ENCODE measurements at regions not wholly inside any gene's neighbourhood (a gene's known extent, or its start where the extent isn't known, plus 50 kb on each side); places are given as distances from the start of the nearest gene placed in this dataset.

DNA sequence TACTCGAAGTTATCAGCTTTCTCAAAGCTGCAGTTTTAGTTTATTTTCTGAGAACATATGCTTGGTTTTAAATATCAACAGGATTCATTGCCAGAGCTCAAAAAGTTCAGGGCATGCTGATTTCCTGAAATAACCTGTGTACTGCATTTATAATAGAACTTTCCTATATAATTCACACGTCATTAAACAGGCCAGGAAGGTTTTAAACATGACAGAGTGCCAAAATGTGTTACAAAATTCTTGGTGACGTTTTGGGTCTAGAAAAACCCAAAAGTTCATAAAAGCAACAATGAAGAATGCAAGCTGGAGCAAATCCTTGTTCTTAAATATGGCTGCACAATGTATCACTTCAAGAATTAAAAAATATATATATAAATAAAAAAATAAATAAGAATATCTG lies 1139.1 kb downstream of the CDH11 start:
- no peak overlapping the region for H3K4me2 ChIP-seq (ENCODE audit: insufficient read depth, low read length)
- H2AFZ ChIP-seq (ENCODE audit: low read length), result no peak overlapping the region
- no peak overlapping the region for H3K4me3 ChIP-seq (ENCODE audit: insufficient read depth, low read length)
- TF ChIP-seq, protein P1, sequence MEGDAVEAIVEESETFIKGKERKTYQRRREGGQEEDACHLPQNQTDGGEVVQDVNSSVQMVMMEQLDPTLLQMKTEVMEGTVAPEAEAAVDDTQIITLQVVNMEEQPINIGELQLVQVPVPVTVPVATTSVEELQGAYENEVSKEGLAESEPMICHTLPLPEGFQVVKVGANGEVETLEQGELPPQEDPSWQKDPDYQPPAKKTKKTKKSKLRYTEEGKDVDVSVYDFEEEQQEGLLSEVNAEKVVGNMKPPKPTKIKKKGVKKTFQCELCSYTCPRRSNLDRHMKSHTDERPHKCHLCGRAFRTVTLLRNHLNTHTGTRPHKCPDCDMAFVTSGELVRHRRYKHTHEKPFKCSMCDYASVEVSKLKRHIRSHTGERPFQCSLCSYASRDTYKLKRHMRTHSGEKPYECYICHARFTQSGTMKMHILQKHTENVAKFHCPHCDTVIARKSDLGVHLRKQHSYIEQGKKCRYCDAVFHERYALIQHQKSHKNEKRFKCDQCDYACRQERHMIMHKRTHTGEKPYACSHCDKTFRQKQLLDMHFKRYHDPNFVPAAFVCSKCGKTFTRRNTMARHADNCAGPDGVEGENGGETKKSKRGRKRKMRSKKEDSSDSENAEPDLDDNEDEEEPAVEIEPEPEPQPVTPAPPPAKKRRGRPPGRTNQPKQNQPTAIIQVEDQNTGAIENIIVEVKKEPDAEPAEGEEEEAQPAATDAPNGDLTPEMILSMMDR (IDR thresholded peaks at IDR 0.05; ENCODE audit: extremely low read depth, low read depth, low read length), result no peak
- no peaks in the 10 kb centered on the region for H3K9me3 ChIP-seq (ENCODE audit: low read depth, low read length)
- no peak for DNase-seq (ENCODE audit: insufficient read length, low spot score, missing footprints)
- H4K20me1 ChIP-seq (ENCODE audit: insufficient read depth, low read length), result no peaks in the 10 kb centered on the region
- H3K36me3 ChIP-seq (ENCODE audit: insufficient read depth, low read length), result no peaks in the 10 kb centered on the region
- no peaks in the 10 kb centered on the region for H3K27me3 ChIP-seq (ENCODE audit: insufficient read depth, low read length)
- no peaks in the 10 kb centered on the region for H3K79me2 ChIP-seq (ENCODE audit: insufficient read depth, low read length)
- no peak overlapping the region for H3K27ac ChIP-seq (ENCODE audit: low read depth, low read length)
- no peaks in the 10 kb centered on the region for H3K4me1 ChIP-seq (ENCODE audit: insufficient read depth, low read length)

DNA sequence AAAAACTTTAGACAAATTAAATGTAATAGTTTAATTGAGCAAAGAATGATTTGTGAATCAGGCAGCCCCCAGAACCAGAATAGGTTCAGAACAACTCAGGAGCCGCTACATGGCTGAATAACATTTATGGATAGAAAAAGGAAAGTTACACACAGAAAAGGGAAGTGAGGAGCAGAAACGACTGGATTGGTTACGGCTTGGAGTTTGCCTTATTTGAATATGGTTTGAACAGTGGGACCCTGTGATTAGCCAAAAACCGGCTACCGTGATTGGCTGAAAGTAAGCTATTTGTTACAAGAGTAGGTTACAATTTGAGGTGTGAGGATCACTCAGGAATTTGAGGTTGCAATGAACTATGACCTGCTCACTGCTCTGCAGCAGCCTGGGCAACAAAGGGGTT lies 1139.8 kb downstream of the CDH11 start:
- H3K9me3 ChIP-seq (ENCODE audit: low read depth, low read length), result no peaks in the 10 kb centered on the region
- H3K79me2 ChIP-seq (ENCODE audit: insufficient read depth, low read length), result no peaks in the 10 kb centered on the region
- TF ChIP-seq, protein P1 (IDR thresholded peaks at IDR 0.05; ENCODE audit: extremely low read depth, low read depth, low read length), result no peak
- no peak overlapping the region for H3K27ac ChIP-seq (ENCODE audit: low read depth, low read length)
- no peaks in the 10 kb centered on the region for H4K20me1 ChIP-seq (ENCODE audit: insufficient read depth, low read length)
- H3K4me1 ChIP-seq (ENCODE audit: insufficient read depth, low read length), result no peaks in the 10 kb centered on the region
- DNase-seq (ENCODE audit: insufficient read length, low spot score, missing footprints), result no peak
- no peak overlapping the region for H2AFZ ChIP-seq (ENCODE audit: low read length)
- no peak overlapping the region for H3K4me3 ChIP-seq (ENCODE audit: insufficient read depth, low read length)
- H3K27me3 ChIP-seq (ENCODE audit: insufficient read depth, low read length), result no peaks in the 10 kb centered on the region
- no peak overlapping the region for H3K4me2 ChIP-seq (ENCODE audit: insufficient read depth, low read length)
- no peaks in the 10 kb centered on the region for H3K36me3 ChIP-seq (ENCODE audit: insufficient read depth, low read length)

DNA sequence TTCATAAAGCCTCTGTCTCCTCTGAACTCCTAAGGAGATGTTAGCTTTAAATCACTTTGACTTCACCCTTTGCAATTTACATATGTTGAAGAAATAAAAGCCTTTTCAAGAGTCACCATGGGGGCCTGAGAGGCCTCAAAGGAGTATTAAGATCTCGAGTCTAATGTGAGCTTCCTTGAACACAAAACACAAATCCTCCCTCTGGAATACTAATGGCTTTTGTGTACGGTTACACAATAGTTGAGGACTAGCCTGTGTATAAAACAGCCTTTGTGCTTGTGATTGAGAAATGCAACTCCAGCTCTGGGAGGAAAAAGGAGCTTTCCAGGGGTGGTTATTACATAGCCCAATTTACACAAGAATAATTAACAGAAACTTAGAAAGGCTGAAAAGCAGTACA lies 1140.2 kb downstream of the CDH11 start:
- Histone ChIP-seq H3K4me1 (ENCODE audit: insufficient read depth, low read length) (no peaks in the 10 kb centered on the region), H4K20me1 (ENCODE audit: insufficient read depth, low read length) (no peaks in the 10 kb centered on the region), H3K36me3 (ENCODE audit: insufficient read depth, low read length) (no peaks in the 10 kb centered on the region), H2AFZ (ENCODE audit: low read length) (no peak overlapping the region), H3K4me2 (ENCODE audit: insufficient read depth, low read length) (no peak overlapping the region), H3K27me3 (ENCODE audit: insufficient read depth, low read length) (no peaks in the 10 kb centered on the region), H3K79me2 (ENCODE audit: insufficient read depth, low read length) (no peaks in the 10 kb centered on the region), H3K9me3 (ENCODE audit: low read depth, low read length) (no peaks in the 10 kb centered on the region), H3K27ac (ENCODE audit: low read depth, low read length) (no peak overlapping the region), H3K4me3 (ENCODE audit: insufficient read depth, low read length) (no peak overlapping the region)
- TF ChIP-seq, protein P1 (IDR thresholded peaks at IDR 0.05; ENCODE audit: extremely low read depth, low read depth, low read length), result no peak
- no peak for DNase-seq (ENCODE audit: insufficient read length, low spot score, missing footprints)

GRCh38 chr16:63980763-63981162 lies 1141.1 kb downstream of the CDH11 start:
- Histone ChIP-seq H3K27me3 (ENCODE audit: insufficient read depth, low read length) (no peaks in the 10 kb centered on the region), H3K27ac (ENCODE audit: low read depth, low read length) (no peak overlapping the region)

More at GRCh38 chr16:63980763-63981162, 1141.1 kb downstream of the CDH11 start:
- H4K20me1 ChIP-seq (ENCODE audit: insufficient read depth, low read length), result no peaks in the 10 kb centered on the region
- H3K4me3 ChIP-seq (ENCODE audit: insufficient read depth, low read length), result no peak overlapping the region
- no peaks in the 10 kb centered on the region for H3K79me2 ChIP-seq (ENCODE audit: insufficient read depth, low read length)
- TF ChIP-seq, protein P1 (IDR thresholded peaks at IDR 0.05; ENCODE audit: extremely low read depth, low read depth, low read length), result no peak
- H3K36me3 ChIP-seq (ENCODE audit: insufficient read depth, low read length), result no peaks in the 10 kb centered on the region
- no peaks in the 10 kb centered on the region for H3K9me3 ChIP-seq (ENCODE audit: low read depth, low read length)
- no peak overlapping the region for H2AFZ ChIP-seq (ENCODE audit: low read length)
- no peak overlapping the region for H3K4me2 ChIP-seq (ENCODE audit: insufficient read depth, low read length)
- DNase-seq (ENCODE audit: insufficient read length, low spot score, missing footprints), result no peak
- H3K4me1 ChIP-seq (ENCODE audit: insufficient read depth, low read length), result no peaks in the 10 kb centered on the region

All from osteoblast (primary cell).